ENCODE measurements at regions not wholly inside any gene's neighbourhood (a gene's known extent, or its start where the extent isn't known, plus 50 kb on each side); places are given as distances from the start of the nearest gene placed in this dataset.

GRCh38 chr1:187122566-187122965 is 293.8 kb downstream of the PLA2G4A start:
- peaks cover 2% of the 10 kb centered on the region for H3K9me3 Mint-ChIP-seq (ENCODE audit: low read depth)
- no peak overlapping the region for H3K27ac Mint-ChIP-seq
- CTCF ChIA-PET = no interaction called here
- ATAC-seq (no peak), DNase-seq (no peak)
- H3K4me3 Mint-ChIP-seq = no peak overlapping the region
- no peaks in the 10 kb centered on the region for H3K27me3 Mint-ChIP-seq
- no peaks in the 10 kb centered on the region for H3K4me1 Mint-ChIP-seq
- H3K36me3 Mint-ChIP-seq = no peaks in the 10 kb centered on the region

- no peaks in the 10 kb centered on the region for H3K27me3 Mint-ChIP-seq
- H3K36me3 Mint-ChIP-seq = no peaks in the 10 kb centered on the region
- DNase-seq (no peak), ATAC-seq (no peak)
- H3K4me3 Mint-ChIP-seq = no peak overlapping the region
- CTCF ChIA-PET = no interaction called here
- H3K4me1 Mint-ChIP-seq = no peaks in the 10 kb centered on the region
- no peak overlapping the region for H3K27ac Mint-ChIP-seq
- H3K9me3 Mint-ChIP-seq (ENCODE audit: low read depth) = peaks cover 2% of the 10 kb centered on the region
Observed at GRCh38 chr1:187129132-187129531, 300.4 kb downstream of the PLA2G4A start.

GRCh38 chr1:187143783-187144182 is 315.0 kb downstream of the PLA2G4A start:
- peaks cover 1% of the 10 kb centered on the region for H3K36me3 Mint-ChIP-seq
- no peak overlapping the region for H3K27ac Mint-ChIP-seq
- no peak for ATAC-seq
- no peaks in the 10 kb centered on the region for H3K4me1 Mint-ChIP-seq
- H3K27me3 Mint-ChIP-seq = no peaks in the 10 kb centered on the region
- CTCF ChIA-PET = no interaction called here
- no peak overlapping the region for H3K4me3 Mint-ChIP-seq
- DNase-seq = no peak
- H3K9me3 Mint-ChIP-seq (ENCODE audit: low read depth) = peaks cover 8% of the 10 kb centered on the region

GRCh38 chr1:187146388-187146787 is 317.6 kb downstream of the PLA2G4A start:
- peaks cover 9% of the 10 kb centered on the region for H3K9me3 Mint-ChIP-seq (ENCODE audit: low read depth)
- DNase-seq = no peak
- no peaks in the 10 kb centered on the region for H3K4me1 Mint-ChIP-seq
- CTCF ChIA-PET = no interaction called here
- ATAC-seq = no peak
- no peaks in the 10 kb centered on the region for H3K27me3 Mint-ChIP-seq
- H3K27ac Mint-ChIP-seq = no peak overlapping the region
- no peak overlapping the region for H3K4me3 Mint-ChIP-seq
- peaks cover 1% of the 10 kb centered on the region for H3K36me3 Mint-ChIP-seq

- ATAC-seq = no peak
- Mint-ChIP-seq H3K27ac (no peak overlapping the region), H3K27me3 (no peaks in the 10 kb centered on the region), H3K36me3 (peaks cover 1% of the 10 kb centered on the region), H3K4me1 (no peaks in the 10 kb centered on the region), H3K9me3 (ENCODE audit: low read depth) (peaks cover 10% of the 10 kb centered on the region), H3K4me3 (no peak overlapping the region)
- no peak for DNase-seq
- CTCF ChIA-PET = no interaction called here
Observed at GRCh38 chr1:187151555-187151954, 322.8 kb downstream of the PLA2G4A start.

GRCh38 chr1:187153047-187153446 is 324.3 kb downstream of the PLA2G4A start:
- Mint-ChIP-seq H3K4me1 (peaks cover 3% of the 10 kb centered on the region), H3K9me3 (ENCODE audit: low read depth) (peaks cover 7% of the 10 kb centered on the region), H3K27me3 (no peaks in the 10 kb centered on the region), H3K36me3 (no peaks in the 10 kb centered on the region), H3K4me3 (no peak overlapping the region), H3K27ac (no peak overlapping the region)
- ATAC-seq (no peak), DNase-seq (no peak)
- CTCF ChIA-PET = no interaction called here

- Mint-ChIP-seq H3K9me3 (ENCODE audit: low read depth) (no peaks in the 10 kb centered on the region), H3K36me3 (no peaks in the 10 kb centered on the region), H3K27me3 (no peaks in the 10 kb centered on the region), H3K4me3 (no peak overlapping the region), H3K4me1 (peaks cover 3% of the 10 kb centered on the region), H3K27ac (no peak overlapping the region)
- ATAC-seq (no peak), DNase-seq (no peak)
- CTCF ChIA-PET = no interaction called here
Observed at GRCh38 chr1:187157115-187157514, 328.4 kb downstream of the PLA2G4A start.

GRCh38 chr1:187157552-187157951 is 328.8 kb downstream of the PLA2G4A start:
- no peak for DNase-seq
- no peak for ATAC-seq
- Mint-ChIP-seq H3K36me3 (no peaks in the 10 kb centered on the region), H3K9me3 (ENCODE audit: low read depth) (no peaks in the 10 kb centered on the region), H3K4me1 (peaks cover 3% of the 10 kb centered on the region), H3K4me3 (no peak overlapping the region), H3K27ac (no peak overlapping the region), H3K27me3 (no peaks in the 10 kb centered on the region)
- CTCF ChIA-PET = no interaction called here

GRCh38 chr1:187167555-187167954 is 338.8 kb downstream of the PLA2G4A start:
- Mint-ChIP-seq H3K4me3 (no peak overlapping the region), H3K9me3 (ENCODE audit: low read depth) (peaks cover 6% of the 10 kb centered on the region), H3K27ac (no peak overlapping the region), H3K27me3 (no peaks in the 10 kb centered on the region), H3K4me1 (no peaks in the 10 kb centered on the region), H3K36me3 (no peaks in the 10 kb centered on the region)
- CTCF ChIA-PET = no interaction called here
- no peak for ATAC-seq
- no peak for DNase-seq

- CTCF ChIA-PET = no interaction called here
- H3K9me3 Mint-ChIP-seq (ENCODE audit: low read depth) = peaks cover 4% of the 10 kb centered on the region
- H3K27me3 Mint-ChIP-seq = no peaks in the 10 kb centered on the region
- H3K36me3 Mint-ChIP-seq = no peaks in the 10 kb centered on the region
- H3K4me1 Mint-ChIP-seq = no peaks in the 10 kb centered on the region
- no peak for ATAC-seq
- DNase-seq = no peak
- no peak overlapping the region for H3K4me3 Mint-ChIP-seq
- no peak overlapping the region for H3K27ac Mint-ChIP-seq
Observed at GRCh38 chr1:187168297-187168696, 339.5 kb downstream of the PLA2G4A start.

GRCh38 chr1:187185389-187185788 is 356.6 kb downstream of the PLA2G4A start:
- ATAC-seq (no peak), DNase-seq (no peak)
- no peaks in the 10 kb centered on the region for H3K27me3 Mint-ChIP-seq
- peaks cover 15% of the 10 kb centered on the region for H3K9me3 Mint-ChIP-seq (ENCODE audit: low read depth)
- CTCF ChIA-PET = no interaction called here
- no peak overlapping the region for H3K27ac Mint-ChIP-seq
- no peaks in the 10 kb centered on the region for H3K36me3 Mint-ChIP-seq
- no peaks in the 10 kb centered on the region for H3K4me1 Mint-ChIP-seq
- H3K4me3 Mint-ChIP-seq = no peak overlapping the region

- peaks cover 5% of the 10 kb centered on the region for H3K9me3 Mint-ChIP-seq (ENCODE audit: low read depth)
- CTCF ChIA-PET = no interaction called here
- peaks cover 1% of the 10 kb centered on the region for H3K36me3 Mint-ChIP-seq
- no peak for DNase-seq
- no peaks in the 10 kb centered on the region for H3K4me1 Mint-ChIP-seq
- no peak overlapping the region for H3K27ac Mint-ChIP-seq
- no peaks in the 10 kb centered on the region for H3K27me3 Mint-ChIP-seq
- H3K4me3 Mint-ChIP-seq = no peak overlapping the region
- no peak for ATAC-seq
Observed at GRCh38 chr1:187197685-187198084, 368.9 kb downstream of the PLA2G4A start.

GRCh38 chr1:187203257-187203656 is 374.5 kb downstream of the PLA2G4A start:
- peaks cover 9% of the 10 kb centered on the region for H3K9me3 Mint-ChIP-seq (ENCODE audit: low read depth)
- CTCF ChIA-PET = no interaction called here
- no peak overlapping the region for H3K27ac Mint-ChIP-seq
- DNase-seq = no peak
- H3K36me3 Mint-ChIP-seq = no peaks in the 10 kb centered on the region
- H3K4me3 Mint-ChIP-seq = no peak overlapping the region
- ATAC-seq = no peak
- no peaks in the 10 kb centered on the region for H3K27me3 Mint-ChIP-seq
- H3K4me1 Mint-ChIP-seq = no peaks in the 10 kb centered on the region

- peaks cover 9% of the 10 kb centered on the region for H3K9me3 Mint-ChIP-seq (ENCODE audit: low read depth)
- ATAC-seq (no peak), DNase-seq (no peak)
- H3K36me3 Mint-ChIP-seq = no peaks in the 10 kb centered on the region
- no peaks in the 10 kb centered on the region for H3K27me3 Mint-ChIP-seq
- no peak overlapping the region for H3K27ac Mint-ChIP-seq
- H3K4me1 Mint-ChIP-seq = no peaks in the 10 kb centered on the region
- no peak overlapping the region for H3K4me3 Mint-ChIP-seq
- CTCF ChIA-PET = no interaction called here
Observed at GRCh38 chr1:187212377-187212776, 383.6 kb downstream of the PLA2G4A start.

- Mint-ChIP-seq H3K27me3 (no peaks in the 10 kb centered on the region), H3K36me3 (no peaks in the 10 kb centered on the region), H3K27ac (no peak overlapping the region), H3K9me3 (ENCODE audit: low read depth) (peaks cover 2% of the 10 kb centered on the region), H3K4me1 (no peaks in the 10 kb centered on the region), H3K4me3 (no peak overlapping the region)
- DNase-seq = no peak
- no peak for ATAC-seq
- CTCF ChIA-PET = no interaction called here
Observed at GRCh38 chr1:187226396-187226795, 397.6 kb downstream of the PLA2G4A start.

Measured in activated CD8-positive, alpha-beta memory T cell treated with anti-CD3 and anti-CD28 coated beads, Interleukin-2, amount 10 ng/mL, durations not matched to agents 7 days and 5 days (primary cell).